Body of pancreas (tissue), 4 donors: ENCODE measurements at regions not wholly inside any gene's neighbourhood (a gene's known extent, or its start where the extent isn't known, plus 50 kb on each side); places are given as distances from the start of the nearest gene placed in this dataset.

ENCODE experiments used
- CTCF ChIP-seq, 7 experiments: fragments of 450-650 bp in 4 of 7; fragments of 200-600 bp in 3 of 7; sonication (generic) in 3 of 7; IDR thresholded peaks; one replicate each; pipeline ENCODE4 v1.5.1; 2016 to 2019; ENCODE audit warnings: antibody characterized with exemption in 7 of 7
- POLR2A ChIP-seq, 3 donors: fragments of 450-650 bp; IDR thresholded peaks; one replicate each; pipeline ENCODE4 v1.6.1; 2016; ENCODE audit warnings: antibody characterized with exemption in 3 of 3, mild to moderate bottlenecking in 2 of 3

GRCh38 chr3:117195034-117195433, 485.5 kb downstream of the TUSC7 start:
- TF ChIP-seq POLR2A (IDR thresholded peaks at IDR 0.05), result no peak
- TF ChIP-seq CTCF (IDR thresholded peaks at IDR 0.05), result no peak
